ENCODE measurements at regions not wholly inside any gene's neighbourhood (a gene's known extent, or its start where the extent isn't known, plus 50 kb on each side); places are given as distances from the start of the nearest gene placed in this dataset.

DNA sequence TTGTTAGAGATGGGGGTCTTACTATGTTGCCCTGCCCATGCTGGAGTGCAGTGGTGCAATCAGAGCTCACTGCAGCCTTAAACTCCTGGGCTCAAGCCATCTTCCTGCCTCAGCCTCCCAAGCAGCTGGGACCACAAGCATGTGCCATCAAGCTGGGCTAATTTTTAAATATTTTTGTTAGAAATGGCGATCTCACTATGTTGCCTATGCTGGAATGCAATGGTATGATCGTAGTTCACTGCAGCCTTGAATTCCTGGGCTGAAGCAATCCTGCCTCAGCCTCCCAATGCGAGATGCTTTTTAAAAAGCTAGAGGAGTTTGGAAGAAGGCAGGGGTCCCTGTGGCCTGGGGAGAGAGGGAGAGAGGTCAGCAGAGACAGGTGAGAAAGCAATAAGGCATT, 600.1 kb upstream of the AUTS2 start:
- H3K23me2 ChIP-seq (ENCODE audit: low read depth, low read length): no peaks in the 10 kb centered on the region; the same call in 1 of the 2 replicates
- H4K91ac ChIP-seq (replicated peaks; ENCODE audit: insufficient read length, low read length): no peak overlapping the region
- H3K79me1 ChIP-seq (ENCODE audit: low read depth, low read length): no peaks in the 10 kb centered on the region
- H4K5ac ChIP-seq (ENCODE audit: insufficient read length, low read depth, low read length): no peak overlapping the region
- H3K9ac ChIP-seq (replicated peaks in 1 of 4; ENCODE audit: extremely low read depth in 1 of 4, low read depth in 3 of 4, low read length in 3 of 4): no peak overlapping the region
- H3K4me1 ChIP-seq (replicated peaks in 1 of 4; ENCODE audit: control insufficient read depth in 3 of 4, insufficient read depth in 4 of 4, low read length in 3 of 4): 0 out of 7 replicates have a peak, but pooled peaks cover 0 to 2% (median 0%) of the 10 kb centered on the region in 4 experiments
- no peak overlapping the region for H3K4ac ChIP-seq (replicated peaks; ENCODE audit: insufficient read length, low read depth, low read length)
- H3K14ac ChIP-seq (ENCODE audit: insufficient read length): no peak overlapping the region
- H4K20me1 ChIP-seq (replicated peaks in 1 of 2; ENCODE audit: control insufficient read depth in 1 of 2, insufficient read depth in 2 of 2, low read length in 2 of 2): no peaks in the 10 kb centered on the region
- H3K27me3 ChIP-seq (replicated peaks in 1 of 4; ENCODE audit: control insufficient read depth in 3 of 4, extremely low read depth in 1 of 4, insufficient read depth in 3 of 4, low read length in 3 of 4): no peaks in the 10 kb centered on the region
- no peak overlapping the region for H3K4me3 ChIP-seq (ENCODE audit: extremely low read depth in 1 of 4, insufficient read depth in 2 of 4, low read depth in 3 of 4, low read length in 4 of 4)
- FAIRE-seq: no peak
- no peak overlapping the region for H4K8ac ChIP-seq (ENCODE audit: extremely low read depth, insufficient read depth, low read length)
- no peaks in the 10 kb centered on the region for H3K36me3 ChIP-seq (ENCODE audit: control insufficient read depth in 2 of 4, insufficient read depth in 4 of 4, low read length in 3 of 4)
- no peak overlapping the region for H2BK5ac ChIP-seq (ENCODE audit: low read depth, low read length)
- no peak overlapping the region for H2BK15ac ChIP-seq (ENCODE audit: low read length)
- no peak for TF ChIP-seq PHF8 (conservative IDR thresholded peaks at IDR 0.05; ENCODE audit: low read depth, low read length)
- no peak for TF ChIP-seq TAF7 (optimal IDR thresholded peaks at IDR 0.05; ENCODE audit: borderline replicate concordance, low read depth, low read length)
- TF ChIP-seq RNF2 (IDR thresholded peaks at IDR 0.05; ENCODE audit: borderline replicate concordance, low read depth, low read length, missing control alignments, poor library complexity, severe bottlenecking): no peak
- no peak for TF ChIP-seq RXRA (IDR thresholded peaks at IDR 0.05; ENCODE audit: insufficient read depth, low read depth, low read length)
- TF ChIP-seq KDM1A (IDR thresholded peaks at IDR 0.05; ENCODE audit: borderline replicate concordance, low read length): no peak
- TF ChIP-seq ASH2L (IDR thresholded peaks at IDR 0.05; ENCODE audit: low read length): no peak
- no peak for TF ChIP-seq SP1 (IDR thresholded peaks at IDR 0.05; ENCODE audit: low read depth, low read length)
- TF ChIP-seq SUZ12 (IDR thresholded peaks at IDR 0.05; ENCODE audit: low read length): no peak
- TF ChIP-seq, protein P1, sequence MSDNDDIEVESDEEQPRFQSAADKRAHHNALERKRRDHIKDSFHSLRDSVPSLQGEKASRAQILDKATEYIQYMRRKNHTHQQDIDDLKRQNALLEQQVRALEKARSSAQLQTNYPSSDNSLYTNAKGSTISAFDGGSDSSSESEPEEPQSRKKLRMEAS (IDR thresholded peaks at IDR 0.05): no peak
- TF ChIP-seq POLR2AphosphoS5 (IDR thresholded peaks at IDR 0.05; ENCODE audit: low read depth, low read length): no peak
- no peak for TF ChIP-seq CTBP2 (IDR thresholded peaks at IDR 0.05; ENCODE audit: borderline replicate concordance, insufficient read depth, insufficient read length, low read length)
- TF ChIP-seq SIX5 (IDR thresholded peaks at IDR 0.05; ENCODE audit: low read depth, low read length): no peak
- no peak for TF ChIP-seq SP4 (IDR thresholded peaks at IDR 0.05; ENCODE audit: low read length)
- no peak for TF ChIP-seq KDM4A (IDR thresholded peaks at IDR 0.05; ENCODE audit: low read depth, low read length, severe bottlenecking)
- H3K79me2 ChIP-seq (ENCODE audit: control insufficient read depth in 1 of 2, insufficient read depth in 2 of 2, low read length in 2 of 2): no peaks in the 10 kb centered on the region
- no peak overlapping the region for H2BK20ac ChIP-seq (ENCODE audit: low read length)
- CTCF ChIA-PET (ENCODE audit: partially characterized antibody): interaction anchor here (1.2 to 1.6 kb wide), 3 partner anchors 10 to 69 kb away, joined by 3 to 4 read pairs (median 3); no protein-coding TSS in a partner anchor
- H2AFZ ChIP-seq (ENCODE audit: low read length): no peak overlapping the region
- no peak overlapping the region for H2AK5ac ChIP-seq (ENCODE audit: low read depth, low read length)
- no peak overlapping the region for H3K23ac ChIP-seq (ENCODE audit: insufficient read length)
- H3K18ac ChIP-seq (ENCODE audit: extremely low read depth, low read length): no peak overlapping the region
- no peak overlapping the region for H2BK120ac ChIP-seq (replicated peaks; ENCODE audit: low read depth, low read length)
- no peak for DNase-seq (ENCODE audit: low read depth in 1 of 2, low spot score in 2 of 2)
- H3K4me2 ChIP-seq (ENCODE audit: insufficient read depth in 1 of 2, low read depth in 2 of 2, low read length in 2 of 2): no peak overlapping the region
- H3K9me3 ChIP-seq (ENCODE audit: insufficient read depth in 2 of 2, low read depth in 1 of 2, low read length in 1 of 2): peaks cover 14 to 18% of the 10 kb centered on the region in 2 experiments; a peak in 3 of 4 replicates
- H2BK12ac ChIP-seq (ENCODE audit: low read depth, low read length): no peak overlapping the region
- POLR2A ChIA-PET (ENCODE audit: partially characterized antibody): no interaction called here
- WGBS, 2 experiments (ENCODE audit: extremely low coverage in 1 of 2, insufficient coverage in 1 of 2, insufficient read length in 1 of 2, insufficient replicate concordance in 2 of 2, low coverage in 1 of 2, low lambda C conversion rate in 2 of 2, missing lambda C conversion rate in 1 of 2): 97% methylated on average over 3 of the region's 3 CpGs; no CpG with 5 or more reads in 1 of the 2 experiments
- no peak overlapping the region for H3K56ac ChIP-seq (replicated peaks; ENCODE audit: insufficient read length, low read depth, low read length)
- no peak overlapping the region for H3K27ac ChIP-seq (ENCODE audit: low read depth, low read length)

Data from H1 (cell line).